ENCODE measurements at regions not wholly inside any gene's neighbourhood (a gene's known extent, or its start where the extent isn't known, plus 50 kb on each side); places are given as distances from the start of the nearest gene placed in this dataset.

GRCh38 chr14:100673085-100673806 is 53.4 kb upstream of the DLK1 start:
- in situ Hi-C loops (cut with MboI; ENCODE audit: low sequenced_read_pairs) = no loop called here

GRCh38 chr14:100673807-100674154 is 52.9 kb upstream of the DLK1 start:
- in situ Hi-C loops (cut with MboI; ENCODE audit: low sequenced_read_pairs) = no loop called here

- in situ Hi-C loops (cut with MboI; ENCODE audit: low sequenced_read_pairs) = no loop called here
Measured at GRCh38 chr14:100674428-100674827, 52.3 kb upstream of the DLK1 start.

GRCh38 chr14:100674897-100675619 is 51.6 kb upstream of the DLK1 start:
- in situ Hi-C loops (cut with MboI; ENCODE audit: low sequenced_read_pairs) = no loop called here

GRCh38 chr14:100675699-100676684 is 50.7 kb upstream of the DLK1 start:
- in situ Hi-C loops (cut with MboI; ENCODE audit: low sequenced_read_pairs) = no loop called here
